OCI-LY1 (cell line): ENCODE measurements at regions not wholly inside any gene's neighbourhood (a gene's known extent, or its start where the extent isn't known, plus 50 kb on each side); places are given as distances from the start of the nearest gene placed in this dataset.

Source experiments
- CTCF ChIP-seq: fragments of 200-600 bp; sonication (generic), shearing (Covaris generic); IDR thresholded peaks from 2 replicates; pipeline ENCODE4 v1.5.1; 2017; ENCODE audit warnings: mild to moderate bottlenecking, antibody characterized with exemption, low read length, moderate library complexity, mixed read lengths
- EZH2 ChIP-seq: fragments of 200-600 bp; sonication (generic), shearing (Covaris generic); IDR thresholded peaks from 2 replicates; pipeline ENCODE4 v1.8.0; 2017; ENCODE audit warnings: borderline replicate concordance, mixed run types, mild to moderate bottlenecking, antibody characterized with exemption, low read length, moderate library complexity, mixed read lengths

GRCh38 chr5:143524338-143524945, 121.0 kb upstream of the NR3C1 start:
- no peak for TF ChIP-seq EZH2
- TF ChIP-seq CTCF = no peak
